PFSK-1 (cell line): ENCODE measurements at regions not wholly inside any gene's neighbourhood (a gene's known extent, or its start where the extent isn't known, plus 50 kb on each side); places are given as distances from the start of the nearest gene placed in this dataset.

ENCODE experiments used
- POLR2AphosphoS5 ChIP-seq: IDR thresholded peaks from 2 replicates; pipeline ENCODE4 v1.6.1; 2012; ENCODE audit warnings: low read depth, mild to moderate bottlenecking, control low read depth, low read length, moderate library complexity
- TAF1 ChIP-seq: IDR thresholded peaks from 2 replicates; pipeline ENCODE4 v1.6.1; 2012; ENCODE audit warnings: low read length, control low read depth, borderline replicate concordance; ENCODE audit not compliant: insufficient read depth
- TF ChIP-seq, protein P1 (sequence below), 2 experiments: IDR thresholded peaks; 2 replicates each; pipeline versions ENCODE4 v1.6.1 to v1.8.0; 2011 to 2012; ENCODE audit warnings: low read depth in 2 of 2, low read length in 2 of 2, control low read depth in 1 of 2, inconsistent platforms in 1 of 2, mild to moderate bottlenecking in 1 of 2, moderate library complexity in 1 of 2; ENCODE audit not compliant: insufficient read depth in 1 of 2

DNA sequence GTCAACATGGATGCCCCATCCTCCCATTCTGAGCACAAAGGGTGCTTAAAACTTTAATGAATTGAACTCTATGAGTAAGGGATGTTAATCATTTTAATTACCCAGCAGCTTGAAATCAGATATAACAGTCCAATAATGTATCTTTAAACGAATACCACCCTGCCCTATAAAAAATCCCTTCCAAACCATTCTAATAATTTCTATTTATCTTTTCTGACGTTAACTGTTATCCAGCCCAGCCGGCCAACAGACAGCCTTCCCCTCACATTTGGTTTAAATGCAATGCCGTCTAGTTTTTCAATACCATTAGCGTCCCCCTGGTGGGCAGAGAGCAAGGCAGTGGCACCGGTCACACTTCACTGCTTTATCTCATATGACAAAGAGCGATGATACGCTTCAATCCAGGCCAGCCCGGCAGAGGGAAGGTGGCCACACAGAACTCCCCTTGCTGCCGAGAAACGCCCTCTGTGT lies 402.2 kb upstream of the ZNF507 start:
- TF ChIP-seq, protein P1, sequence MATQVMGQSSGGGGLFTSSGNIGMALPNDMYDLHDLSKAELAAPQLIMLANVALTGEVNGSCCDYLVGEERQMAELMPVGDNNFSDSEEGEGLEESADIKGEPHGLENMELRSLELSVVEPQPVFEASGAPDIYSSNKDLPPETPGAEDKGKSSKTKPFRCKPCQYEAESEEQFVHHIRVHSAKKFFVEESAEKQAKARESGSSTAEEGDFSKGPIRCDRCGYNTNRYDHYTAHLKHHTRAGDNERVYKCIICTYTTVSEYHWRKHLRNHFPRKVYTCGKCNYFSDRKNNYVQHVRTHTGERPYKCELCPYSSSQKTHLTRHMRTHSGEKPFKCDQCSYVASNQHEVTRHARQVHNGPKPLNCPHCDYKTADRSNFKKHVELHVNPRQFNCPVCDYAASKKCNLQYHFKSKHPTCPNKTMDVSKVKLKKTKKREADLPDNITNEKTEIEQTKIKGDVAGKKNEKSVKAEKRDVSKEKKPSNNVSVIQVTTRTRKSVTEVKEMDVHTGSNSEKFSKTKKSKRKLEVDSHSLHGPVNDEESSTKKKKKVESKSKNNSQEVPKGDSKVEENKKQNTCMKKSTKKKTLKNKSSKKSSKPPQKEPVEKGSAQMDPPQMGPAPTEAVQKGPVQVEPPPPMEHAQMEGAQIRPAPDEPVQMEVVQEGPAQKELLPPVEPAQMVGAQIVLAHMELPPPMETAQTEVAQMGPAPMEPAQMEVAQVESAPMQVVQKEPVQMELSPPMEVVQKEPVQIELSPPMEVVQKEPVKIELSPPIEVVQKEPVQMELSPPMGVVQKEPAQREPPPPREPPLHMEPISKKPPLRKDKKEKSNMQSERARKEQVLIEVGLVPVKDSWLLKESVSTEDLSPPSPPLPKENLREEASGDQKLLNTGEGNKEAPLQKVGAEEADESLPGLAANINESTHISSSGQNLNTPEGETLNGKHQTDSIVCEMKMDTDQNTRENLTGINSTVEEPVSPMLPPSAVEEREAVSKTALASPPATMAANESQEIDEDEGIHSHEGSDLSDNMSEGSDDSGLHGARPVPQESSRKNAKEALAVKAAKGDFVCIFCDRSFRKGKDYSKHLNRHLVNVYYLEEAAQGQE (IDR thresholded peaks at IDR 0.05; ENCODE audit: insufficient read depth in 1 of 2, low read depth in 2 of 2, low read length in 2 of 2) = no peak
- no peak for TF ChIP-seq POLR2AphosphoS5
- TF ChIP-seq TAF1 = no peak
